ENCODE measurements at regions not wholly inside any gene's neighbourhood (a gene's known extent, or its start where the extent isn't known, plus 50 kb on each side); places are given as distances from the start of the nearest gene placed in this dataset.
A peak's percentile ranks its signal among the peaks of the same experiment; 100 is the strongest.
"Not testable (repeated sequence)": the region's sequence is repeated elsewhere in the genome, so short reads cannot be mapped to it uniquely, and the experiment has no call there.

DNA sequence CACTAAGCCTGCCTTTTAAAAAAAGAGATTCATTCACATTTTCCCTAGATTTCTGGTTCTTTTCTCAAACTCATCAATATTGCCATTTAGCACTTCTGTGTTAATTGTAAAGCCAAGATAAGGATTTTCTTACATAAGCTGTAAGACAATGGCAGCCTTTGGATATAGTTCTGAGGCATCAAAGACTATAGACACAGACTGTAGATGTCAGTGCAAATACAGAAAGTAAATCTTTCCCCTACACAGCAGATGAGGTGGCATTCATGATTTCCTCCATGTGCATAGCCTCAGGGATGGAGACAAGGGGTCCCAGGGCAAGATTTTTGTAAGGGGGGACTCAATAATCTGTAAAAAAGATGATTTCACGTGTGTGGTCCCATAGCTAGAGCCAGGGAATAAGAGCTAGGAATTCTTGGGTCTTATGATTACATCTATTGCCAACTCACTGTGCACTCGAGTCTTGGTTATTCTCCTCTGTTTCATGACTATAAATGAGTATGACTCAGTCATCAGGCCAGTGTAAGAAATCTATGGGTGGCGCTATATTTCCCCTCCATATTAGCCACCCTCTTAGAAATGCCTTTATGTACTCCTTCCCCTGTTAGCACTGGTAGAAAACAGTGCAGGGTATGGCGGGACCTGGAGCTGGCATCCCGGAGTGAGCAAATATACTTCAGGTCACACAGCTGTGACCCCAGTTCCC lies 207.5 kb downstream of the EXOC5 start:
- no peak for DNase-seq (ENCODE audit: low read depth in 2 of 2)

DNA sequence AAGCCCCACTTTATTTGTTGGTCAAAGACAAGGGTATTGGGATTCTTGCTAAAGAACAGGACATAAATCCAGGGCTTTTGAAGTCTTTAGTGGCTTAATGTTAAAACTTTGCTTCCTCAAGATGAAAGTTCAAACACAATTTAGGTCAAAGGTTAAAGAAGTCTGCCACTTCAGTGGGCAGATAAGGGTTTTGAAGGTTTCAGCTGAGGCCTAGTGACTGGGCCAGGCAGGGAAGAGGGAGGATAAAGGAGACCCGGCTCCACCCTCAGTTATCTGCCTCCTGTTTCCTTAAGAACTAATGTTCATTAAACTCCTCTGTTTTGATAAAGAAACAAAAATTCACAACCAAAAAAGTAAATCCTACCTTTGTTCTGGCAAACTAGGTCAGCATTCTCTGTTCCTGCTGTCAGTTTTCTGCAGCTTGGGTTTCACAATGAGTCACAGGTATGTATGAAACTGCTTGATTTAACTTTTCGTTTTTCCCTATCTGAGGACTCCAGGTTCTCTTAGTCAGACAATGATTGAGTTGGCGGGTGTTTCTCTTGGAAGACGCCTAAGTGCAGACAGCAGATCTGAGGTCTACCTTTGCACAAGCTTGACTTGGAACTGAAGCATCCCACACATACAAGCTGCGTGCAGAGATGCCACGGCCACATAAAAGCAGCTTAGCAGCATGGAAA lies 208.3 kb downstream of the EXOC5 start:
- peak in 1 of 2 donors; percentile 1 for DNase-seq (ENCODE audit: low read depth in 2 of 2)

DNA sequence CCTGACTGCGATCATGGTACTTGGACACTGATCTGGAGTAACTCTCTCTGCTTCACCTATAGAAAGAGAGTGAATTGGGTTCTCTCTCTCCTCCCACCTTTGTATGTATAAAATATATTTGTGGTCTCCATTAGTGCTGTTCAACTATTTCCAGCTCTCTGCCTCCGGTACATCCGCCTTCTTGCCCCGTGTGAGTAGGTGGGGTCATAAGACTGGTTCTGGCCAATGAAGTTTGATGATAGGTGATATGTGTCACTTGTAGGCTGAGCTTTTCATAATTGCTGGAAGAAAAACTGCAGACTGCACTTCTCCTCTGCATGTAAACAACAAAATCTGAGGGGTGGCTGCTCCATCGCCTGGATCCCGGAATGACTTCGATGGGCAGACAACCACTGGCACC lies 210.4 kb downstream of the EXOC5 start:
- no peak for DNase-seq (ENCODE audit: low read depth in 2 of 2)

DNA sequence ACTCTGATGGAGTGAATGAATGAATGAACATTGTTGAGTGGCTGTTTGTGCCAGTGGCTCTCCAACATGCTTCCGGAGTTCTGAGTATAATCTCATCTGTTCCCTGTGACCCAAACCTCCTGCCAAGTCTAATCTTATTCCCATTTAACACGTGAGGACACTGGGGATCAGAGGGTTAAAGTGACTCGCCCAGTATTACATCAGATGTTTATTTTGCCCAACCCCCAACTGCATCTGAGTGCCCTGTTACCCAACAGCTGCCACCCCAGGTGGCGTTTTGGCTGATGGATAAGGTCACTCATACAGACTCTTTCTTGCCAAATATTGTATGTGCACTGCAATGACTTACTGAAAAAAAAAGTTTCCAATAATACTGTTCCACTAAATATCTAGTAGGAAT lies 210.9 kb downstream of the EXOC5 start:
- DNase-seq (ENCODE audit: low read depth in 2 of 2) = no peak

DNA sequence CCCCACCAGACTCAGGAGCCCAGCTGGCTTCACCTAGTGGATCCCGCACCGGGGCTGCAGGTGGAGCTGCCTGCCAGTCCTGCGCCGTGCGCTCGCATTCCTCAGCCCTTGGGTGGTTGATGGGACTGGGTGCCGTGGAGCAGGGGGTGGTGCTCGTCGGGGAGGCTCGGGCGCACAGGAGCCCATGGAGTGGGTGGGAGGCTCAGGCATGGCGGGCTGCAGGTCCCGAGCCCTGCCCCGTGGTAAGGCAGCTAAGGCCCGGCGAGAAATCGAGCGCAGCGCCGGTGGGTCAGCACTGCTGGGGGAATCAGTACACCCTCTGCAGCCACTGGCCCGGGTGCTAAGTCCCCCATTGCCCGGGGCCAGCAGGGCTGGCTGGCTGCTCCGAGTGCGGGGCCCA lies 212.2 kb downstream of the EXOC5 start:
- DNase-seq (ENCODE audit: low read depth in 2 of 2) = not testable (repeated sequence)

DNA sequence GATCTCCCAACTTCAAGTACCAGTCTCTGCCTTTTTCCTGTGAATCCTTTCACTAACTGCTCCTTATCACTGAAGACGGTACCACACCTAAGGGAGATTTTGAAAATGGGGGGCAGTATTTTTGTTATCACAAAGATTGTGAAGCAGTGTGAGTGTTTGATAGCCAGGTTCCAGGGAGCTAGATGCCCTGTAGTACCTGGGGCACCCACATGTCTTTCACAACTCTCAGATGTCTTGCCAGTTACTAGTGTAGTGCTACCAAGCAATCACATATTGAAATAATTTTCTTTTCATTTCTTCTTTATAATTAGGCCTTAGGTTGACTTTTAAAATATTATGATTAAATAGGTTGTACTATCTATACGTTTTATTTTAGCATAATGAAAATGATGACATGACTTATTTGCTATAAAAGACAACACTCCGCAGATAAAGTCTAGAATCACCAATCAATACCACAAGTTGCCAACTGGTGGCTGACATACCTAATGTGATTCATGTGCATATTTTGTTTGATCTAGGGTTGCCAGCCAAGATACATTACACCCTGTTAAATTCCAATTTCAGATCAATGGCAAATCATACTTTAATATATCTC lies 215.9 kb downstream of the EXOC5 start:
- no peak for DNase-seq (ENCODE audit: low read depth in 2 of 2)

DNA sequence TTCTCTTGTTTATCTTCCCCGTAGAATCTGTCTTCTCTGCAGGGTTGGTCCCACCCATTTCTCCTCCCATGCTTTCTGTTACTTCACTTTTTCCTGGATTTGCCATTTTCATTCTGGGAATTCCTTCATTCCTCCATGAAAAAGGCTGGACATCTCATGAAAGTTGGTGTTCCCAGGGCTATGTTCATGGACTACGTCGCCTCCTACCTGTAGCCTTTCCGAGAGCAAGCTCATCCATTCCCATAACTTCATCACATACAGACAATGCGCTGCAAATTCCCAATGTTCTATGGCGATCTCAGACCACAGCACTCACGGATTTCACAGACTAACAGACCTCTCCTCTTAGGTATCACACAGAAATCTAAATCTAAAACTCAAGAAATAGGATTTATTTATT lies 217.1 kb downstream of the EXOC5 start:
- no peak for DNase-seq (ENCODE audit: low read depth in 2 of 2)

DNA sequence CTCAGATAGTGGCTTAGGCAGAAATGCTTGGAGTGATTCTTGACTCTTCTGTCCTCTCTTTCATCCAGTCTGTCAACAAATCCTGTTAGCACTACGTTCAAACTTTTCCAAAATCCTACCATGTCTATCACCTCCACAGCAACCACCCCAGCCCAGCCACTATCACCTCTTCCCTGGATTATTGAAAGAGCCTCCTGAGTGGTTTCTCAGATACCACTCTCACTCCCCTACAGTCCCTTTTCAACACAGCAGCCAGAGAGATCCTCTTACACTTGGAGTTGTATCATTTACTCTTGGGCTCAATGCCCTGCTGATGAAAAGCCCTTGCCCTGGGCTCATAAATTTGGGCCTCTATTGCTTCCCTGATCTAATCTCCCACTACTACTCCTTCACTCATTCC lies 218.9 kb downstream of the EXOC5 start:
- DNase-seq (ENCODE audit: low read depth in 2 of 2) = no peak

DNA sequence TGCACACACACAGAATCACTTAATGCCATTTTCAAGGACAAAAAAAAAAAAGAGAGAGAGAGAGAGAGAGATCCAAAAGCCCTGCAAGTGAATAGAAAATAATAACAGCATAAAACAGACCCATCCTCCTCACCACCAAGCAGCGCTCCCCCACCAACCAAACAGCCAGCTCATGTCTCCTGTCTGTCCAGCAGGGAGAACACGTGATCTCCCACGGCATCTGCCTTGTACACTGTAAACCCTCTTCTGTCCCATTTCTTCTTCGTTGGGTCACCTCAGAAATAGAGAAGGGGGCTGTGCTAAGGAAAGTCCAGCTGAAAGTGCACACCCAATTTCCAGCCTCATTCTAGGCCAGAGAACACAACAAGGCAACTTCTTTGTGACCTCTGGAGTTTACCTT lies 222.5 kb downstream of the EXOC5 start:
- DNase-seq (ENCODE audit: low read depth in 2 of 2) = no peak

DNA sequence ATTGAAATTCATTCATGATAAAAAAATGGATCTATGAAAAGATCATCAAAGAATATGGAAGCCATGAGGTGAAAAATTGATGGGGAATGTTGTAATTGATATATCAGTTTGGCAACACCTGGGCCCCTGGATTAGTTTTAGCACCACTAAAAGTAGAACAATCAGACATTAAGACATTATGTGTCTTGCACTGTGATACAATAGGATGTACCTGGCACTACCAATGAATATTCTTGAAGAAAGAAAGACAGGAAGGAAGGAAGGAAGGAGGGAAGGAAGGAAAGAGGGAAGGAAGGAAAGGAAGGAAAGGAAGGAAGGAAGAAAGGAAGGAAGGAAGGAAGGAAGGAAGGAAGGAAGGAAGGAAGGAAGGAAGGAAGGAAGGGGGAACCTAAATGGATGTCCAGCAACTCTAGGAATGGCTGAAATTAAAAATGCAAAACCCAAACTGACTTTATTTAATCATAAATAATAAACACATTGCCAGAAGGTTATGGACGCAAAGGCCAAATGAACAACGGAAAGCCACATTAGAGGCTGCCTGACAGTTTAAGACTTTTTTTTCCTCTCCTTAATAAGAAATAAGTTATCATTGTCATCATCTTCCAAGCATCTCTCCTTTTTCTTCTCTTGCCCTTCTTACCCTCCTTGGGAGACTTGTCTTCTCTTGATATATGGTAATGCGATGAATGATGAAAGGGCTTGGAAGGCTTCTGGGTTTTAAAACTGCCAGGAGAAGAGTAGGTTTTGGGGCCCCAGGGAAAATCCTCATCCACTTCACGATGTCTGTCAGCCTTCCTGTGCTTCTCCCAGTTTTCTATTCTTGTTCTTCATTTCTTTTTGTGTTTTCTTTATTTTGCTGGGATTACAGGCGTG lies 224.4 kb downstream of the EXOC5 start:
- DNase-seq (ENCODE audit: low read depth in 2 of 2) = not testable (repeated sequence)

DNA sequence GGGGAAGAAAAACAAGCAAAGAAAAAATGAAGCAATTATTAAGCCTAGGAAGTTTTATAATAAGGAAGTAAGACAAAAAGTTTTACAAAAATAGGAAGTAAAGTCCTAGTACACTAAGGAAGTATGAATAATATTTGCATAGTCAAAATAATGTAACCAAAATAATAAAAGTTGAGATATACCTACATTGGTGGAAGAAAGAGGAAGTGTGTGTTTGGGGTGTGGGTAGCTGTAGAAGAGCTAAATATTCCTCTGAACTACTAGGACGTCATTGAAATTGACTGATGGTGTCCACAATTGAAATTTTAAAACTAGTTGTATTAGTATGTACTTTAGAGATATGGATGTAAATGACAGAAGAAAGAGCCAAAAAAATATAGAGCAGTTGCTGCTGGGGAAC lies 228.4 kb upstream of the OTX2 start:
- no peak for DNase-seq (ENCODE audit: low read depth in 2 of 2)

DNA sequence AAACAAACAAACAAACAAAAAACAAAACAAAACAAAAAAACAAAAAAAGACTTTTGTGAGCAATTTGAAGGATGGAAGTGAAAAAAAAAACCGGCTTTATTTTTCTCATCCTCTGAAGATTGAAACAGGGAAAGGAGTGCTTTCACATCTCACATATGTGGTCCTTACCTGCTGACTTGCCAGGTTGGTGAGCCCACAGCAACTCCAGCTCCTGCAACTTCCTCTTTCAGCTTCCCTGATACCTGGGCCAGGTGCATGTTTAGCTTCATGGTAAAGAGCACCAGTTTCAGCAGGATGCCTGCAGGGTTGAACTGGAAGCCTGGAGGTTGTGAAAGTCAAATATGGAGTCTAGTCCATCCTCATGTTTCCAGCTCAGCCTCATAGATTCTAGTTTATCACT lies 221.2 kb upstream of the OTX2 start:
- DNase-seq (ENCODE audit: low read depth in 2 of 2) = no peak

DNA sequence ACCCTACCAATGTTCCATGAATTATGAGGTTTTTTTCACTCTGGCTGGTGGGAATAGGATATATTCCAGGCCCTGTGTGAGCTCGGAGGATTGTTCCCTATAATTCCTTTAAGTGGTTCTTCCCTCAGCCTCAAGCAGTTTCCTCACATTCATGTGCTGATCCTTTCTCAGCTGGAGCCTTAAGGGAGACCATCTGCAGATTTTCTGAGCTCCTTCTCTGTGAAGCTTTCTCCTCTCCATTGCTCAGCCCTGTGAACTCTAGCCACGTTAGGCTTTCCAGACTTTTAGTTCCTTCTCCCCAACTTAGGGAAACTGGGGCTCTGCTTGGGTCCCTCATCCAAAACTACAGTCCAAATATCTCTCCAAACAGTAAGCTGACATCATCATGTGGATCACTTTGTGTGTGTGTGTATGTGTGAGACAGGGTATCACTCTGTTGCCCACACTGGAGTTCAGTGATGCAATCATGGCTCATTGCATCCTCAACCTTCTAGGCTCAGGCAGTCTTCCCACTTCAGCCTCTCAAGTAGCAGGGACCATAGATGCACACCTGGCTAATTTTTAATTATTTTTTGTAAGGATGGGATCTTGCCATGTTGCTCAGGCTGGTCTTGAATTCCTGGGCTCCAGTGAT lies 219.5 kb upstream of the OTX2 start:
- DNase-seq (ENCODE audit: low read depth in 2 of 2) = no peak

DNA sequence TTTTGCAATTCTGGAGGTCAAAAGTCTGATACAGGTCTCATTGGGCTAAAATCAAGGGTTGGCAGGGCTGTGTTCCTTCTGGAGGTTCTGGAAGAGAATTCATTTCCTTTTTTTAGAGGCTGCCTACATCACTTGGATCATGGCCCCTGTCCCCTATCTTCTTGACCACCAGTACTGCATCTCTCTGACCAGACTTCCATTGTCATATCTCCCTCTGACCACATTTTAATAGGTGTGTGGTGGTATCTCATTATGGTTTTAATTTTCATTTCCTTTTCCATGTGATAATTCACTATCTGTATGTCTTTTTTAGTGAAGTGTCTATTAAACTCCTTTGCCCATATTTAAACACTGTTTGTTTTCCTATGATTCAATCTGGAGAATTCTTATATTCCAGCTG lies 215.2 kb upstream of the OTX2 start:
- DNase-seq (ENCODE audit: low read depth in 2 of 2) = no peak

DNA sequence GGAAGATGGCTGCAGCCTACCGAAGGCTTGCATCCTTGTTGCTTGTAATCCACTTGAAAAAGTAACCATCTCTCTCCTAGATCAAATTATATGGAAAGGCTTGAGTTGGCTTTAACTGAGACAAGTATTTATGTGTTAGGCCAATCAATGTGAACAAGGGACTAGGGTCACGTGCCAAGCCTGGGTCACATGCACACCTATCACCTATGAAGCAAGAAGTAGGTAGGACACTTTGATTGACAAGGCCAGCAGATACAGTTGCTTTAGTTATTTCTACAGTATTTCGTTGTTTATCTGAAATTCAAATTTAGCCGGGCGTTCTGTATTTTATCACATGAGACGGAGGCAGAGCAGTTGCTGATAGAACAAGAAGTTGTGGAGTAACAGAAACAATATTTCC lies 212.3 kb upstream of the OTX2 start:
- DNase-seq (ENCODE audit: low read depth in 2 of 2) = no peak

DNA sequence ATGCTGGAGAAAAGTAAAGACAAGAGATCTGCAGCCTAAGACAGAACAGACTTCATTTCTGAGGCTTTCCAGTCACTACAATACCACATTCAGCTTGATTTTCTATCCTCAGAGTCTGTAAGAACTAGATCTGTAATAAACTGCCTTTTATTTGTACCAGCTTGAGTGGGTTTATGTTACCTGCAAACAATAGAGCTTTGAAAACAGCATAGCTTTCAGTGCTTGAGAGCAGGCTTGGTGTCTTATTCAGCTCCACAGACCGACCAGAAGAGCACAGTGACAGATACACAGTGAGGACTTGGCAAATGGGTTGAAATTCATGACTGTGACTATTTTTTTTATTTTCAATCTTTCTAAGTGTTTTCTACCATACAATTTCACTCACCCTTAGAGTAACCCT lies 207.8 kb upstream of the OTX2 start:
- no peak for DNase-seq (ENCODE audit: low read depth in 2 of 2)

DNA sequence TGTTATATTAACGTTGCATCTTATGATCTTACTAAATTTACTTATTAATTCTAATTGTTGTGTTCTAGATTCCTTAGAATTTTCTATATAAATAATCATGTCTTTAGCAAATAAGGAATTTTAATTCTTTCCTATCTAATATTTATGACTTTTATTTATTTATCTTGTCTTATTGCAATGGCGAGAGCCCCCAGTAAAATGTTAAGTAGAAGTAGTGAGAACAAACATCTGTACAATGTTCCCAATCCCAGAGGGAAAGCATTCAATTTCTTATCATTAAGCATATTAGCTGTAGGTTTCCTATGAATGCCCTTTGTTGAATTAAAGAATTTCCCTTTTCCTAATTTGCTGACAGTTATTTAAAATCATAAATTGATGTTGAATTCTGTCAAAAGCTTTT lies 203.7 kb upstream of the OTX2 start:
- no peak for DNase-seq (ENCODE audit: low read depth in 2 of 2)

DNA sequence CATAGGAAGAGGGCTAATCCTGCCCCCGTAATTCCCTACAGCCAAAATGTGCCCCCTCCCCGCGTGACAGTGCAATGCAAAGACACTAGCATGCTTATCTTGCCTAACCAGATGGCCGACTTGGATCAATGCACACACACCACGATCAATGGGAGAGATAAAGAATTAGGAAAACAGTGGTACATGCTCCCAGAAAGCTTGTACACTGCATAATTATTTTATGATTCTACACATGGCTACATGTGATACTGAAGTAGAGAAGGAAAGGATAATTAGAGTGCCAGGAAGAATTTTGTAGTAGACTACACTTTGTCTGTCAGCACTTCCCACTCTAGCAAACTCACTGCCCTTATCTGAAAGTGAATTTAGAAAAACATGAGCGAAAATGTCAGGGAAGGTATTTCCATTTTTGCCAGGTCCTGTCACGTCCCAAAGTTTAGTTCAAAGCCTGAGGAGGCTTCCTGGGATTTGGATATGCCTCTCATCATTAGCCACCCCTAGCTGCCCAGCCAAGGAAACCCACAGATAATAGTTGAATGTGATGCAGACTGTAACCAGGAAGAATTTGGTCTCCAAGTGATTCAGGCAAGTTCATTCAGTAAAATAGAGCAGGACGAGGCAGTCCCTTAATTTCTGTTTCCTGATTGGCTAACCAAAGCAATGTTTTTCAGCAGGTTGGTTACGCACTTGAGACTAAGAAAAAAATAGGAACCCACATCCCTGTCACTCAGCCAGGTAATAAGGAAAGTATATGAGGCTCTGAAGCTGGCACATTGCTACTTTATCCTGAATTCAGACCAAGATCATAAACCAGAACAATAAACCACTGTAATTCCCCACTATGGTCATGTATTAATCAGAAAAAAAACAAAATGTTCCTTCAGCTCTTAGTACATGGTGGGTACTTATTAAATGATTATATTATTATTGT lies 199.6 kb upstream of the OTX2 start:
- no peak for DNase-seq (ENCODE audit: low read depth in 2 of 2)

DNA sequence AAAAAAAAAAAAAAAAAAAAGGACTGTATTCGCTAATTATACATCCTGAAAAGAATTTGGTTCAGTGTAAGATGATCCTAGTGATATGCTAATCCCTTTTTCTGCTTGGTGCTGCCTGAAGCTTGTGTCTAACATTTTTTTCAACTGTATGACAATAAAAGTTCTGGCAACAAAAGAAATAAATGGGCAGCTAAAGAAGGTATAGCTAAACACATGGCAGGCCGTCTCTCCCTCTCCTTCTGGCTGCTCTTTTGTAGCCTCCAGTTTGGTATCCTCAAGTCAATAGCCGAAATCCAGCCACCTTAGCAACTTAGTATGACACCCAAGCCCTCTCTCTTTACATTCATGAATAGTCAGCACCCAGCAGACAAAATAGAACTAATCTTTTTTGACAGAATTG lies 198.3 kb upstream of the OTX2 start:
- DNase-seq (ENCODE audit: low read depth in 2 of 2) = no peak

DNA sequence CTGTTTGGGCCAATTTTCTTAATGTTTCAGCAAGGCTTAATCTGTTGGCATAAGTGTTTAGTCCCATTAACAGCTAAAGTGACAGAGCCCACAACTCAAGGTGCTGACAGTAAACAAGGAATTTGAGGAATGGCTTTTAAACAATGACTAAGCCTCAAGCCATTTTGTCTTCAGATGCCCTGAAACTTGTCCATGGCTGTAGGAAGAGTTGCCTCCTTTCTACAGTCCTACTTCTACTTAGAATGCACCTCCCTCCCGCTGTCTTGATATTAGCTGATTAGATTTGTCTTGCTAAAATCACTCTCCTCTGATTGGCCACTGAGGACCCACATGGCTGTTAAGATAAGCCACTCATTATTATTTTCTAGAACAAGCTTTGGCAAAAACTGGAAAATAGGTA lies 188.4 kb upstream of the OTX2 start:
- no peak for DNase-seq (ENCODE audit: low read depth in 2 of 2)

Data from stimulated activated CD8-positive, alpha-beta memory T cell treated with anti-CD3 and anti-CD28 coated beads, Interleukin-2, amount 100 ng/mL, for 48 hours (primary cell).